ENCODE measurements at regions not wholly inside any gene's neighbourhood (a gene's known extent, or its start where the extent isn't known, plus 50 kb on each side); places are given as distances from the start of the nearest gene placed in this dataset.

DNA sequence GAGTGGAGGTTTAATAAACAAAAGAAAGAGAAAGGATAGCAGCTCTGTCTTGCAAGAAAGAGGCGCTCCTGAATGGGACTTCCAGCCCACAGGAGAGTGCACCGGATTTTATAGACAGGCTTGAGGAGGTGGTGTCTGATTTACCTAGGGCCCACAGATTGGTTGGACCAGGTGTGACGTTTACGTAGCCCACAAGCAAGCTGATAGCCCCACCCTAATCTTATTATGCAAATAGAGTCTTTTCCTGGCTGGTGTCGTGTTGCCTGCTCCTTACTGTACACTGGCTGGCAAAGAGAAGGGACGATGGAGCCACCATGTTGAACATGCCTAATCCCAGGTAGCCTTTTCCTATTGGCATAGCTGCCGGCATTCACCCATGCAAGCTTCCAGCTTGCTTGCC, 319.7 kb upstream of the POM121L12 start:
- TF ChIP-seq SP1 (IDR thresholded peaks at IDR 0.05) (no peak), BHLHE40 (IDR thresholded peaks at IDR 0.05; ENCODE audit: borderline replicate concordance) (no peak), PKNOX1 (IDR thresholded peaks at IDR 0.05) (no peak), FOXM1 (IDR thresholded peaks at IDR 0.05; ENCODE audit: borderline replicate concordance) (no peak), NFRKB (IDR thresholded peaks at IDR 0.05) (no peak), SUZ12 (IDR thresholded peaks at IDR 0.05) (no peak), TARDBP (IDR thresholded peaks at IDR 0.05) (no peak), HDGF (IDR thresholded peaks at IDR 0.05; ENCODE audit: borderline replicate concordance) (no peak)

Data from HEK293T (cell line).